Ishikawa (cell line): ENCODE measurements at regions not wholly inside any gene's neighbourhood (a gene's known extent, or its start where the extent isn't known, plus 50 kb on each side); places are given as distances from the start of the nearest gene placed in this dataset.
A peak's percentile ranks its signal among the peaks of the same experiment; 100 is the strongest.

Source experiments
- CEBPB ChIP-seq: IDR thresholded peaks from 2 replicates; pipeline ENCODE4 v1.6.1; 2012
- CREB1 ChIP-seq: IDR thresholded peaks from 2 replicates; pipeline ENCODE4 v1.6.1; 2012; ENCODE audit warnings: low read depth
- EGR1 ChIP-seq: IDR thresholded peaks from 2 replicates; pipeline ENCODE4 v1.6.1; 2012
- EP300 ChIP-seq: IDR thresholded peaks from 2 replicates; pipeline ENCODE4 v1.6.1; 2012; ENCODE audit warnings: borderline replicate concordance
- FOXM1 ChIP-seq: IDR thresholded peaks from 2 replicates; pipeline ENCODE4 v1.6.1; 2012; ENCODE audit warnings: low read depth, borderline replicate concordance
- NFIC ChIP-seq: IDR thresholded peaks from 2 replicates; pipeline ENCODE4 v1.6.1; 2012
- RAD21 ChIP-seq: IDR thresholded peaks from 2 replicates; pipeline ENCODE4 v1.6.1; 2012; ENCODE audit warnings: low read depth
- REST ChIP-seq: IDR thresholded peaks from 2 replicates; pipeline ENCODE4 v1.6.1; 2012; ENCODE audit warnings: low read depth, mild to moderate bottlenecking
- TAF1 ChIP-seq: IDR thresholded peaks from 2 replicates; pipeline ENCODE4 v1.6.1; 2012; ENCODE audit warnings: low read depth, mild to moderate bottlenecking
- TCF12 ChIP-seq: IDR thresholded peaks from 2 replicates; pipeline ENCODE4 v1.6.1; 2012; ENCODE audit warnings: low read depth
- TEAD4 ChIP-seq: IDR thresholded peaks from 2 replicates; pipeline ENCODE4 v1.6.1; 2012
- USF1 ChIP-seq: IDR thresholded peaks from 2 replicates; pipeline ENCODE4 v1.6.1; 2012
- YY1 ChIP-seq: IDR thresholded peaks from 2 replicates; pipeline ENCODE4 v1.6.1; 2012; ENCODE audit warnings: low read depth
- ZBTB7A ChIP-seq: IDR thresholded peaks from 2 replicates; pipeline ENCODE4 v1.6.1; 2012; ENCODE audit warnings: low read depth
- TF ChIP-seq, protein P1 (sequence below): IDR thresholded peaks from 2 replicates; pipeline ENCODE4 v1.6.1; 2012

- TF ChIP-seq TEAD4 = no peak
- TF ChIP-seq, protein P1, sequence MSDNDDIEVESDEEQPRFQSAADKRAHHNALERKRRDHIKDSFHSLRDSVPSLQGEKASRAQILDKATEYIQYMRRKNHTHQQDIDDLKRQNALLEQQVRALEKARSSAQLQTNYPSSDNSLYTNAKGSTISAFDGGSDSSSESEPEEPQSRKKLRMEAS = no peak
- TF ChIP-seq TCF12 = no peak
- TF ChIP-seq REST = no peak
- no peak for TF ChIP-seq TAF1
- TF ChIP-seq NFIC = no peak
- no peak for TF ChIP-seq CEBPB
- no peak for TF ChIP-seq RAD21
- TF ChIP-seq EGR1 = no peak
- no peak for TF ChIP-seq FOXM1
- no peak for TF ChIP-seq ZBTB7A
- TF ChIP-seq USF1 = no peak
- TF ChIP-seq EP300 = no peak
- TF ChIP-seq YY1 = no peak
- TF ChIP-seq CREB1 = no peak
These were observed 67.6 kb upstream of the ERBB4 start for GRCh38 chr2:212606232-212606631.

GRCh38 chr2:212596688-212597087 lies 58.1 kb upstream of the ERBB4 start:
- TF ChIP-seq CREB1 (no peak), EP300 (no peak), RAD21 (no peak), REST (no peak), EGR1 (no peak), TAF1 (no peak), NFIC (no peak), TCF12 (no peak), FOXM1 (no peak), TEAD4 (no peak), YY1 (no peak), CEBPB (no peak), USF1 (no peak), ZBTB7A (no peak)
- TF ChIP-seq, protein P1 = no peak

GRCh38 chr2:212596276-212596675 lies 57.7 kb upstream of the ERBB4 start:
- TF ChIP-seq TCF12 = no peak
- no peak for TF ChIP-seq YY1

DNA sequence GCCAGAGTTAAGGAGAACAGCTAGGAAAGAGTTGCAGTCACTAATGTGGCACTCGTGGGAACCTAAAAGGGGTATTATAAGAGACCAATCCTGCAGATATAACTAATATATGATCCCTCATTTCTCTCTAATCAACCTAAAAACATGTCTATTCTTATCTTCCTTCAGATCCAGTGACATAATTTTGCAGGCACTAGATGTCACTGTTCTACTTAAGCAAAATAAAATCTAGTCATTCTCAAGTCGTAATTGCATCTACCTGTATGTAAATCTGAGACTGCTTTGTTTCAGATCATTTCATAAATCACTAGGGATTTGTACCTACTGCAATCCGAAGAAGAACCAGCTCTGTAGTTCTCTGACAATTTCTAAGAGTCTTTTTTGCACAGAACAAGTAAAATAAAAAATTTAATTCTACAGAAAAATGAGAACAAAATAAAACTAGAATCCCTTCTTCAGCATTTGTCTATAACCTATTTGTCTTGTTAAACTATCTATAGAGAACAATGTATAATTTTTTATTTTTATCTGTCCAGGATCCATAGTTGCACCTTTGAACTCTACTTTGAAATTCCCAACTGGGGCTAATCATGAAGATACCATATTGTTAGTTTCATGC lies 56.5 kb upstream of the ERBB4 start:
- TF ChIP-seq TCF12 (no peak), RAD21 (peak; percentile 46)

GRCh38 chr2:212592695-212593094 lies 54.1 kb upstream of the ERBB4 start:
- no peak for TF ChIP-seq EGR1
- no peak for TF ChIP-seq CEBPB
- TF ChIP-seq NFIC = no peak
- no peak for TF ChIP-seq TCF12
- TF ChIP-seq REST = no peak
- TF ChIP-seq CREB1 = no peak
